Upper lobe of right lung (tissue), 1 donor: ENCODE measurements at regions not wholly inside any gene's neighbourhood (a gene's known extent, or its start where the extent isn't known, plus 50 kb on each side); places are given as distances from the start of the nearest gene placed in this dataset.

Source experiments
- ATAC-seq: fragments of 200-7000 bp; cut with Tn5 transposase; one replicate; pipeline ENCODE4 v1.9.1; 2020; ENCODE audit warnings: mild to moderate bottlenecking, moderate library complexity
- DNase-seq: peaks from one replicate; pipeline ENCODE4 v3.0.0-alpha.2; 2020
- H3K27ac ChIP-seq: fragments of 200-600 bp; one replicate; pipeline ENCODE4 v1.8.0; 2022
- H3K27me3 ChIP-seq: fragments of 200-600 bp; one replicate; pipeline ENCODE4 v1.8.0; 2022; ENCODE audit warnings: mild to moderate bottlenecking
- H3K36me3 ChIP-seq: fragments of 200-600 bp; one replicate; pipeline ENCODE4 v1.8.0; 2022
- H3K4me1 ChIP-seq: fragments of 200-600 bp; one replicate; pipeline ENCODE4 v1.8.0; 2022
- H3K4me3 ChIP-seq: fragments of 200-600 bp; one replicate; pipeline ENCODE4 v1.8.0; 2022; ENCODE audit warnings: mild to moderate bottlenecking
- H3K9me3 ChIP-seq: fragments of 200-600 bp; one replicate; pipeline ENCODE4 v1.8.0; 2022
- CTCF ChIP-seq: fragments of 200-600 bp; IDR thresholded peaks from one replicate; pipeline ENCODE4 v1.8.0; 2022; ENCODE audit warnings: antibody characterized with exemption
- intact Hi-C: fragments of 100-400 bp; cut with DNase I; formaldehyde crosslinking; loops from one replicate; pipeline ENCODE4 v1.11.0; 2022
- donor health status: DM: no; HTN: yes; CAD: no; lungs with severe emphysema.

GRCh38 chr4:141783770-141784169 lies 147.4 kb downstream of the IL15 start:
- no peak for ATAC-seq
- intact Hi-C loops, result no loop called here

GRCh38 chr4:141786946-141787345 lies 150.6 kb downstream of the IL15 start:
- Histone ChIP-seq H3K27me3 (no peaks in the 10 kb centered on the region), H3K4me1 (no peaks in the 10 kb centered on the region), H3K36me3 (no peaks in the 10 kb centered on the region), H3K27ac (no peak overlapping the region), H3K4me3 (no peak overlapping the region), H3K9me3 (no peaks in the 10 kb centered on the region)
- ATAC-seq (no peak), DNase-seq (no peak)
- no peak for TF ChIP-seq CTCF
- intact Hi-C loops, result no loop called here

More at GRCh38 chr4:141783770-141784169, 147.4 kb downstream of the IL15 start:
- Histone ChIP-seq H3K27me3 (no peaks in the 10 kb centered on the region), H3K4me3 (no peak overlapping the region), H3K9me3 (no peaks in the 10 kb centered on the region), H3K27ac (no peak overlapping the region), H3K36me3 (no peaks in the 10 kb centered on the region), H3K4me1 (no peaks in the 10 kb centered on the region)
- no peak for DNase-seq
- TF ChIP-seq CTCF, result no peak

DNA sequence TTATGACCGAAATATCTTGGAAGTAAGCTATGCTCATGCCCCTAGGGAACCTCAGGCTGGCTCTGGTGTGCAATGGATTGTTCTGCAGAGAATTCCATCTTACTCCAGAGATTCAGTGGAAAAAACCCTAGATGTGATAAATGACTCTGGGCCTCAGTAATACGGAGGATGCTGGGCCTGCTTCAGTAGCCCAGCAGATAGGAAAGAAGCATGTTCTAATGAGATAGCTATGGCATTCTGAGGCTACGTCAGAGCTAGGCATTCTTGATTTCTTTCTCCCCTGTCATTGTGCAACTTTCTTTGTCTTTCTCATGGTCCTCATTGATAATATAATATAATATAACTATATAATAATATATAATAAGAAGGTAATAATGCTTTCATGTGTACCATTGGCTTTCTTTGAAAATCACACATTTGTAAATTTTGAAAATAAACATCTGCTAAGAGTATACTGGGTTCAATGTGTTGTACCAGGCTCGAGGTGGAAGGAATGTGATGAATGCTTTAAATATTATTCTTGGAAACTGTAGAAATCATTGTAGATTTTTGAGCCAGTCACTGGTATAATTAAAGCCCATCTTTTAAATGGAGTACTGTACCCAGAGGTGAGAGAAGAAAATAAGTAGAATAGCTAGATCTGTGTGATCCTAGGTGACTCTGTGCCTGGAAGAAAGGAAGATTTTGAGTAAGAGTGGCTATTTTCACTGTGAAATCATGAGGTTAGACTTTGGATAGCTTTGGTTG lies 152.0 kb downstream of the IL15 start:
- no peak for TF ChIP-seq CTCF
- Histone ChIP-seq H3K9me3 (no peaks in the 10 kb centered on the region), H3K4me3 (no peak overlapping the region), H3K36me3 (no peaks in the 10 kb centered on the region), H3K27ac (no peak overlapping the region), H3K4me1 (no peaks in the 10 kb centered on the region), H3K27me3 (no peaks in the 10 kb centered on the region)
- intact Hi-C loops, result no loop called here
- no peak for ATAC-seq
- no peak for DNase-seq

DNA sequence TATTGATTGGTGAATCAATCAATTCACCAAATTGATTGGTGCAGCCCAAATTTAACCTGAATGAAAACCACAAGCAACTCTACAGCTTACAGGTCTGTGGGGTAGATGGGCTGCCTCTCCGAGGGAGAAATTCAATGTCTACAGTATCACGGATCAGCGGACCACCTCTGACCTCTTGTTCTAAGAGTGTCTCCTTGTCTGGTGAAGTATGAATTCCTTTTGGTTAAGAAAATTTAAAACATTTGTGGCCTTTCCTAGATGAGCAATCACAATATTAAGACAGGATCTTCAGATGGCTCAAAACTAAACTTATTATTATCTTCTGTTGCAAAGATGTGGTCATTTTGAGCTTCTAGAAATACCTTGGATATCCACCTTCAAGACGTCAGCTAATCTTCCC lies 153.3 kb downstream of the IL15 start:
- no peak overlapping the region for H3K27ac ChIP-seq
- no peaks in the 10 kb centered on the region for H3K27me3 ChIP-seq
- no peak overlapping the region for H3K4me3 ChIP-seq
- DNase-seq (no peak), ATAC-seq (no peak)
- no peaks in the 10 kb centered on the region for H3K4me1 ChIP-seq
- no peak for TF ChIP-seq CTCF
- no peaks in the 10 kb centered on the region for H3K9me3 ChIP-seq
- no peaks in the 10 kb centered on the region for H3K36me3 ChIP-seq
- intact Hi-C loops, result no loop called here

GRCh38 chr4:141792164-141792563 lies 155.8 kb downstream of the IL15 start:
- no peaks in the 10 kb centered on the region for H3K36me3 ChIP-seq
- DNase-seq (no peak), ATAC-seq (no peak)
- no peaks in the 10 kb centered on the region for H3K27me3 ChIP-seq
- H3K9me3 ChIP-seq, result no peaks in the 10 kb centered on the region
- H3K4me3 ChIP-seq, result no peak overlapping the region
- no peak for TF ChIP-seq CTCF
- no peak overlapping the region for H3K27ac ChIP-seq
- intact Hi-C loops, result no loop called here
- H3K4me1 ChIP-seq, result no peaks in the 10 kb centered on the region

- intact Hi-C loops, result no loop called here
- no peaks in the 10 kb centered on the region for H3K9me3 ChIP-seq
- DNase-seq (no peak), ATAC-seq (no peak)
- H3K36me3 ChIP-seq, result no peaks in the 10 kb centered on the region
- H3K4me3 ChIP-seq, result no peak overlapping the region
- H3K4me1 ChIP-seq, result no peaks in the 10 kb centered on the region
- TF ChIP-seq CTCF, result no peak
- no peaks in the 10 kb centered on the region for H3K27me3 ChIP-seq
- no peak overlapping the region for H3K27ac ChIP-seq
Observed at GRCh38 chr4:141797966-141798365, 161.6 kb downstream of the IL15 start.
